Tibial nerve (tissue), 4 donors: ENCODE measurements at regions not wholly inside any gene's neighbourhood (a gene's known extent, or its start where the extent isn't known, plus 50 kb on each side); places are given as distances from the start of the nearest gene placed in this dataset.
"Not testable (repeated sequence)": the region's sequence is repeated elsewhere in the genome, so short reads cannot be mapped to it uniquely, and the experiment has no call there.

ENCODE experiments used
- DNase-seq, 2 donors: peaks; one replicate each; pipeline ENCODE4 v3.0.0-alpha.2; 2019; ENCODE audit warnings: low spot score in 2 of 2
- H3K27ac ChIP-seq, 4 donors: fragments of 200-600 bp; sonication (generic) in 3 of 4; one replicate each; pipeline ENCODE4 v1.5.1; 2017 to 2019; ENCODE audit warnings: mild to moderate bottlenecking in 1 of 4
- H3K27me3 ChIP-seq, 2 donors: fragments of 200-600 bp; sonication (generic) in 1 of 2; one replicate each; pipeline versions ENCODE4 v1.5.1 to v1.6.0; 2017 to 2019
- H3K36me3 ChIP-seq, 3 donors: fragments of 200-600 bp; sonication (generic); one replicate each; pipeline ENCODE4 v1.5.1; 2018 to 2019
- H3K4me1 ChIP-seq, 4 donors: fragments of 200-600 bp; sonication (generic) in 3 of 4; one replicate each; pipeline ENCODE4 v1.5.1; 2017 to 2019
- H3K4me3 ChIP-seq, 4 donors: fragments of 200-600 bp; sonication (generic) in 3 of 4; one replicate each; pipeline ENCODE4 v1.5.1; 2017 to 2019; ENCODE audit warnings: mild to moderate bottlenecking in 1 of 4, moderate library complexity in 1 of 4
- H3K9me3 ChIP-seq, 4 donors: fragments of 200-600 bp; sonication (generic) in 3 of 4; one replicate each; pipeline ENCODE4 v1.5.1; 2017 to 2019
- EP300 ChIP-seq, 2 donors: sonication (generic); formaldehyde crosslinking; IDR thresholded peaks; one replicate each; pipeline ENCODE4 v1.6.1; 2017; ENCODE audit warnings: antibody characterized with exemption in 2 of 2, mild to moderate bottlenecking in 1 of 2
- POLR2A ChIP-seq, 2 donors: fragments of 450-650 bp; IDR thresholded peaks; one replicate each; pipeline ENCODE4 v1.6.1; 2017; ENCODE audit warnings: antibody characterized with exemption in 2 of 2, mild to moderate bottlenecking in 2 of 2, moderate library complexity in 2 of 2
- WGBS, 2 donors: methylation state at CpG; one replicate each; pipeline ENCODE4 v1.1.5; 2018; 5-methylcytosine and 5-hydroxymethylcytosine counted together
- TF ChIP-seq, protein P1 (sequence below), 5 experiments: fragments of 200-600 bp in 3 of 5; fragments of 450-650 bp in 2 of 5; sonication (generic) in 3 of 5; IDR thresholded peaks; one replicate each; pipeline ENCODE4 v1.5.1; 2016 to 2019; ENCODE audit warnings: antibody characterized with exemption in 5 of 5, mild to moderate bottlenecking in 3 of 5, moderate library complexity in 2 of 5

DNA sequence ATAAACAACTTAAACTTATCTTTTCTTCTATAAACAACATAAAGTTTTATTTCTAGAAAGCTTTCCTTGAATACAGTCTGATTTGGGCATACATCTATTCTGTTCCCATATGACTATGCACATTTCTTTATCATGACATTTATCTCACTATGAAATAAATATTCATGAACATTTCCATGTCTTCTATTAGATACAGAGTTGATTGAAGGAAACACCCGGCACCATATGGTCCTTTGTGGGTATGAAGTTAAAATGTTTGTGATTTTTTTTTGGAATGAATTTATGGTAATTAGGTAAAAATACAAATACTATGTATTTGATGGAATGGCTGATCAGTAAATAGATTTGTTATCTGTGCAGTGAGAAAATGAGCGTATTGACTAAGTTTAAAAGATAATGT lies 1209.8 kb upstream of the ACO1 start:
- Histone ChIP-seq H3K4me1 (no peaks in the 10 kb centered on the region), H3K36me3 (no peaks in the 10 kb centered on the region), H3K9me3 (no peaks in the 10 kb centered on the region), H3K4me3 (no peak overlapping the region), H3K27ac (no peak overlapping the region), H3K27me3 (no peaks in the 10 kb centered on the region)
- TF ChIP-seq, protein P1, sequence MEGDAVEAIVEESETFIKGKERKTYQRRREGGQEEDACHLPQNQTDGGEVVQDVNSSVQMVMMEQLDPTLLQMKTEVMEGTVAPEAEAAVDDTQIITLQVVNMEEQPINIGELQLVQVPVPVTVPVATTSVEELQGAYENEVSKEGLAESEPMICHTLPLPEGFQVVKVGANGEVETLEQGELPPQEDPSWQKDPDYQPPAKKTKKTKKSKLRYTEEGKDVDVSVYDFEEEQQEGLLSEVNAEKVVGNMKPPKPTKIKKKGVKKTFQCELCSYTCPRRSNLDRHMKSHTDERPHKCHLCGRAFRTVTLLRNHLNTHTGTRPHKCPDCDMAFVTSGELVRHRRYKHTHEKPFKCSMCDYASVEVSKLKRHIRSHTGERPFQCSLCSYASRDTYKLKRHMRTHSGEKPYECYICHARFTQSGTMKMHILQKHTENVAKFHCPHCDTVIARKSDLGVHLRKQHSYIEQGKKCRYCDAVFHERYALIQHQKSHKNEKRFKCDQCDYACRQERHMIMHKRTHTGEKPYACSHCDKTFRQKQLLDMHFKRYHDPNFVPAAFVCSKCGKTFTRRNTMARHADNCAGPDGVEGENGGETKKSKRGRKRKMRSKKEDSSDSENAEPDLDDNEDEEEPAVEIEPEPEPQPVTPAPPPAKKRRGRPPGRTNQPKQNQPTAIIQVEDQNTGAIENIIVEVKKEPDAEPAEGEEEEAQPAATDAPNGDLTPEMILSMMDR (IDR thresholded peaks at IDR 0.05), result no peak
- no peak for TF ChIP-seq POLR2A (IDR thresholded peaks at IDR 0.05)
- TF ChIP-seq EP300 (IDR thresholded peaks at IDR 0.05), result no peak
- no peak for DNase-seq
- 80 to 82% methylated on average over 2 of the region's 2 CpGs for WGBS, 2 donors

DNA sequence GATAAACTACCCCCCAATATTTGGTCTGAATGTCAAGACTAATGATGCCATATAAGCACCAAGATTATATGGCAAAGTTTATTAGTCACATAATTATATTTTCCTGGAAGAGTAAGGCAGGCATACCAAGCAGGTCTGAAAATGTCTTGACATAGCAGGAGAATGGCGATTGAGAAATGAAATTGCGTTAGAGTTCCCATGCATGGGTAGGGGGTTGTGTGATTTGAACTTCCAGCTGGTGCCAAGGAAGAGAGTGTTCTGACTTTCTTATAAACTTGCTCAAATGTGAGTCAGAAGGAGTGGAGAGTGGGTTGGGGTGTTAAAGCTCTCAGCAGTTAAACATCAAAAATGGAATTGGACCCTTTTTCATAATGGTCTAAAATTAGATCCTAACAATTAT lies 1200.6 kb upstream of the ACO1 start:
- TF ChIP-seq EP300 (IDR thresholded peaks at IDR 0.05) (no peak), POLR2A (IDR thresholded peaks at IDR 0.05) (no peak)
- H3K4me1 ChIP-seq, result no peaks in the 10 kb centered on the region
- H3K4me3 ChIP-seq, result no peak overlapping the region
- H3K27me3 ChIP-seq, result no peaks in the 10 kb centered on the region
- DNase-seq, result no peak
- no peak overlapping the region for H3K27ac ChIP-seq
- H3K36me3 ChIP-seq, result no peaks in the 10 kb centered on the region
- WGBS, 2 donors, result 89 to 93% methylated on average over 2 of the region's 2 CpGs
- no peaks in the 10 kb centered on the region for H3K9me3 ChIP-seq

DNA sequence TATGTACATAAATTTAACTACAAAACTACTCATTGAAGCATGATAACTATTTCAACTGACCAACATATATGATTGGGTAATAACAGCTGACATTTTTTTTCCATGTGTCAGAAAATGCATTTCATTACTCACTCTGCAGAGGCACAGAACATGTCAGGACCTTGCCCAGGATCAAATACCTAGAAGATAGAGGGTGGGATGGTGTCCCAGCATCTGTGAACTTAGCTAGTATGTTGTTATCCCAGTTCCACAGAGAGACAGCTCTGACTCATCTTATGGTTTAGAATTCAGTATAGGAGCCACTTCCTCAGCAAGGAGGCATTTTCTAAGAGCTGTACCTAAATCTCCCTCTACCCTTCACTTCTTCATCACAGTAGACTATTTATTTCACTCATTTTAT lies 1198.6 kb upstream of the ACO1 start:
- no peaks in the 10 kb centered on the region for H3K27me3 ChIP-seq
- H3K4me3 ChIP-seq, result no peak overlapping the region
- H3K36me3 ChIP-seq, result no peaks in the 10 kb centered on the region
- no peak for DNase-seq
- no peak overlapping the region for H3K27ac ChIP-seq
- H3K4me1 ChIP-seq, result no peaks in the 10 kb centered on the region
- TF ChIP-seq, protein P1 (IDR thresholded peaks at IDR 0.05), result no peak
- TF ChIP-seq EP300 (IDR thresholded peaks at IDR 0.05), result no peak
- no peak for TF ChIP-seq POLR2A (IDR thresholded peaks at IDR 0.05)
- no peaks in the 10 kb centered on the region for H3K9me3 ChIP-seq

DNA sequence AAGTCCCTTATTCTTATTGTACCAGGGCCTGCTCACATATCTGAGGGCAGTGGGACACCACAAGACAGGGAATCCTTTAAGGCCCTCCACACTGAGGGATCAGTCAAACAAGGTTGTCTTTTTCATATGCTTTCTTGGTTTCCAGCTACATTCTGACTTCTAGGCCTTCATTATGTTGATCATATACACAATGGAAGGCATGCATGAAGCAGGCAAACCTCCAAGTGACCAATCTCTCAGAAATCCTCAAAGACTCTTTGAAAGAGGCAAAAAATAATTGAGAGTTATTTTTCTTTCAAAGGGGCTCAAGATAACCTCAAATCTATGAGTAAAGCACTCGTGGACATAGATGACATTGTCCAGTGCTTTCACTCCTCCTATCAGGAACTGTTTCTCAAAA lies 1195.9 kb upstream of the ACO1 start:
- H3K27me3 ChIP-seq, result no peaks in the 10 kb centered on the region
- 31 to 46% methylated on average over 1 of the region's 1 CpG for WGBS, 2 donors
- H3K9me3 ChIP-seq, result no peaks in the 10 kb centered on the region
- H3K4me1 ChIP-seq, result no peaks in the 10 kb centered on the region
- H3K4me3 ChIP-seq, result no peak overlapping the region
- no peaks in the 10 kb centered on the region for H3K36me3 ChIP-seq
- TF ChIP-seq, protein P1 (IDR thresholded peaks at IDR 0.05), result no peak
- TF ChIP-seq POLR2A (IDR thresholded peaks at IDR 0.05) (no peak), EP300 (IDR thresholded peaks at IDR 0.05) (no peak)
- DNase-seq, result no peak
- no peak overlapping the region for H3K27ac ChIP-seq

DNA sequence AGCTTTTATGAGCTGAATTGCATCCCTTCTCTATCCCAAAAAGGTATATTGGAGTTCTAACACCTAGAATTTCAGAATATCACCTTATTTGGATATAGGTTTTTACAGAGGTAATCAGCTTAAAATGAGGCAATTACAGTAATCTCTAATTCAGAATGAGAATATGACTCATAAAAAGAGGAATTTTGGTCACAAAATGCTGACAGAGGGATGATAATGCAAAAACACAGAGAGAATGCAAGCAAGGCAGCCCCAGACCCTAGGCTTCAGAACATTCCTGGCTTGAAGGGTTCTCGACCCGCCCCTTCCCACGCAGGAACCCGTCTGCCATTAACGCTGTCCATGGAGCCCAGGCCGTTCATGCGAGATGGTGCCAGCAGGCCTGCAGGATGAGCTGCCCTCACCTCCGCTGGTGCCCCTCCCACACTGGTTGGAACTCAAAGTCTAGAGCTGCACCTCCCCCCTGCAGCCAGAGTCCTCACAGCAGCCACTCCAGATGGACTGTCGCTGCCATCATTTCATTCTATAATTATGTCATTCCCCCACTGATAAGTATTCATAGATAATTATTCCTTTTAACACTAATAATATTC lies 1173.4 kb upstream of the ACO1 start:
- no peaks in the 10 kb centered on the region for H3K27me3 ChIP-seq
- H3K4me1 ChIP-seq, result no peaks in the 10 kb centered on the region
- no peak for DNase-seq
- H3K27ac ChIP-seq, result no peak overlapping the region
- WGBS, 2 donors, result 79 to 87% methylated on average over 9 of the region's 9 CpGs
- H3K9me3 ChIP-seq, result no peaks in the 10 kb centered on the region
- H3K36me3 ChIP-seq, result no peaks in the 10 kb centered on the region
- no peak overlapping the region for H3K4me3 ChIP-seq
- TF ChIP-seq EP300 (IDR thresholded peaks at IDR 0.05) (no peak), POLR2A (IDR thresholded peaks at IDR 0.05) (no peak)
- TF ChIP-seq, protein P1 (IDR thresholded peaks at IDR 0.05), result no peak

DNA sequence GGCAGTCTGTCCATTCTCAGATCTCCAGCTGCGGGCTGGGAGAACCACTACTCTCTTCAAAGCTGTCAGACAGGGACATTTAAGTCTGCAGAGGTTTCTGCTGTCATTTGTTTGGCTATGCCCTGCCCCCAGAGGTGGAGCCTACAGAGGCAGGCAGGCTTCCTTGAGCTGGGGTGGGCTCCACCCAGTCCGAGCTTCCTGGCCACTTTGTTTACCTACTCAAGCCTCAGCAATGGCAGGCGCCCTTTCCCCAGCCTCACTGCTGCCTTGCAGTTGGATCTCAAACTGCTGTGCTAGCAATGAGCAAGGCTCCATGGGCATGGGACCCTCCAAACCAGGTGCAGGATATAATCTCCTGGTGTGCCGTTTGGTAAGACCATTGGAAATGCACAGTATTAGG lies 1154.5 kb upstream of the ACO1 start:
- not testable (repeated sequence) for DNase-seq, H3K4me1 ChIP-seq, H3K27me3 ChIP-seq, H3K9me3 ChIP-seq, H3K4me3 ChIP-seq, H3K27ac ChIP-seq, H3K36me3 ChIP-seq
- 88 to 100% methylated on average over 1 to 4 of the region's 4 CpGs for WGBS, 2 donors
